CD14-positive monocyte (primary cell): ENCODE measurements at regions not wholly inside any gene's neighbourhood (a gene's known extent, or its start where the extent isn't known, plus 50 kb on each side); places are given as distances from the start of the nearest gene placed in this dataset.

Experiments
- DNase-seq, 3 donors: peaks; one replicate each; pipeline ENCODE4 v3.0.0-alpha.2; 2011 to 2022
- H2AFZ ChIP-seq: 2 replicates; pipeline ENCODE4 v1.6.0; 2012; ENCODE audit warnings: mild to moderate bottlenecking, low read depth, low read length, inconsistent platforms; ENCODE audit not compliant: insufficient read depth, poor library complexity, severe bottlenecking
- H3K27ac ChIP-seq, 2 donors: 1 replicate in 1 of 2; 2 replicates in 1 of 2; pipeline ENCODE4 v1.5.1; 2012 to 2013; ENCODE audit warnings: low read length in 2 of 2, control low read depth in 1 of 2, inconsistent platforms in 1 of 2, low read depth in 1 of 2, mild to moderate bottlenecking in 1 of 2
- H3K27me3 ChIP-seq, 2 donors: one replicate each; pipeline versions ENCODE4 v1.6.0 to v1.6.1; 2011 to 2013; ENCODE audit warnings: low read length in 2 of 2; ENCODE audit not compliant: control insufficient read depth in 2 of 2, insufficient read depth in 2 of 2
- H3K36me3 ChIP-seq, 2 donors: replicated peaks in 1 of 2; 1 replicate in 1 of 2; 2 replicates in 1 of 2; pipeline versions ENCODE4 v1.5.1 to v1.6.1; 2012 to 2013; ENCODE audit warnings: low read length in 2 of 2, control low read depth in 1 of 2, inconsistent platforms in 1 of 2, mild to moderate bottlenecking in 1 of 2; ENCODE audit not compliant: insufficient read depth in 2 of 2, control insufficient read depth in 1 of 2
- H3K4me1 ChIP-seq, 2 donors: 1 replicate in 1 of 2; 2 replicates in 1 of 2; pipeline versions ENCODE4 v1.5.1 to v1.6.1; 2012 to 2013; ENCODE audit warnings: low read length in 2 of 2, control low read depth in 1 of 2, inconsistent platforms in 1 of 2, mild to moderate bottlenecking in 1 of 2, moderate library complexity in 1 of 2; ENCODE audit not compliant: insufficient read depth in 2 of 2, control insufficient read depth in 1 of 2
- H3K4me2 ChIP-seq: replicated peaks from 2 replicates; pipeline ENCODE3; 2012; ENCODE audit warnings: low read length, moderate library complexity, mild to moderate bottlenecking; ENCODE audit not compliant: poor library complexity, severe bottlenecking; ENCODE audit errors: extremely low read depth
- H3K4me3 ChIP-seq, 3 experiments: fragments of 200-600 bp in 1 of 3; sonication (generic) in 1 of 3; replicated peaks in 1 of 3; 1 replicate in 2 of 3; 2 replicates in 1 of 3; pipeline ENCODE4 v1.5.1; 2011 to 2013; ENCODE audit warnings: low read length in 3 of 3, mild to moderate bottlenecking in 3 of 3, control low read depth in 2 of 3, low read depth in 2 of 3, inconsistent platforms in 1 of 3, moderate library complexity in 1 of 3
- H3K79me2 ChIP-seq: 2 replicates; pipeline ENCODE4 v1.6.0; 2012; ENCODE audit warnings: mild to moderate bottlenecking, control low read depth, inconsistent platforms, low read length, moderate library complexity; ENCODE audit not compliant: insufficient read depth
- H3K9ac ChIP-seq: 2 replicates; pipeline ENCODE4 v1.6.0; 2017; ENCODE audit warnings: low read length, mild to moderate bottlenecking; ENCODE audit not compliant: insufficient read depth, poor library complexity, severe bottlenecking
- H3K9me3 ChIP-seq, 2 donors: replicated peaks in 1 of 2; 1 replicate in 1 of 2; 2 replicates in 1 of 2; pipeline versions ENCODE4 v1.5.1 to v1.6.1; 2012 to 2013; ENCODE audit warnings: low read length in 2 of 2, control low read depth in 1 of 2; ENCODE audit not compliant: control insufficient read depth in 1 of 2, insufficient read depth in 1 of 2
- H4K20me1 ChIP-seq: 2 replicates; pipeline ENCODE4 v1.6.0; 2012; ENCODE audit warnings: mild to moderate bottlenecking, low read length, control low read depth, moderate library complexity; ENCODE audit not compliant: insufficient read depth
- H3K27ac Mint-ChIP-seq, 7 donors: one replicate each; pipeline ENCODE4 v1.8.0; 2020; ENCODE audit warnings: mild to moderate bottlenecking in 7 of 7, mixed read lengths in 7 of 7, moderate library complexity in 6 of 7, inconsistent platforms in 2 of 7
- H3K27me3 Mint-ChIP-seq, 3 donors: one replicate each; pipeline ENCODE4 v1.8.0; 2021 to 2022; ENCODE audit warnings: low read depth in 3 of 3, mild to moderate bottlenecking in 3 of 3, mixed read lengths in 3 of 3, moderate library complexity in 3 of 3, inconsistent platforms in 1 of 3
- H3K36me3 Mint-ChIP-seq, 2 donors: one replicate each; pipeline ENCODE4 v1.8.0; 2020; ENCODE audit warnings: mixed read lengths in 2 of 2, inconsistent platforms in 1 of 2, mild to moderate bottlenecking in 1 of 2
- H3K4me1 Mint-ChIP-seq: one replicate; pipeline ENCODE4 v1.8.0; 2020; ENCODE audit warnings: mild to moderate bottlenecking, mixed read lengths
- H3K4me3 Mint-ChIP-seq, 2 donors: one replicate each; pipeline ENCODE4 v1.8.0; 2020; ENCODE audit warnings: mild to moderate bottlenecking in 2 of 2, mixed read lengths in 2 of 2, moderate library complexity in 1 of 2
- H3K9me3 Mint-ChIP-seq, 7 donors: one replicate each; pipeline ENCODE4 v1.8.0; 2020 to 2022; ENCODE audit warnings: mixed read lengths in 7 of 7, mild to moderate bottlenecking in 6 of 7, moderate library complexity in 6 of 7, inconsistent platforms in 2 of 7
- CTCF ChIP-seq: fragments of 200-600 bp; IDR thresholded peaks from one replicate; pipeline ENCODE4 v1.8.0; 2022; ENCODE audit warnings: antibody characterized with exemption, mild to moderate bottlenecking
- WGBS: methylation state at CpG from one replicate; pipeline ENCODE4 v1.1.5; 2013; ENCODE audit warnings: missing lambda C conversion rate; ENCODE audit not compliant: insufficient coverage; 5-methylcytosine and 5-hydroxymethylcytosine counted together
- intact Hi-C, 2 donors: fragments of 100-400 bp; cut with micrococcal nuclease; formaldehyde crosslinking; loops; one replicate each; pipeline versions ENCODE4 v1.15.0 to v1.15.1; 2023

GRCh38 chr4:156685308-156685707 is 286.3 kb downstream of the PDGFC start:
- Histone ChIP-seq H3K79me2 (no peaks in the 10 kb centered on the region), H3K36me3 (no peaks in the 10 kb centered on the region), H3K27me3 (no peaks in the 10 kb centered on the region), H3K4me3 (no peak overlapping the region), H3K9ac (no peak overlapping the region), H2AFZ (no peak overlapping the region), H4K20me1 (no peaks in the 10 kb centered on the region), H3K4me2 (no peak overlapping the region), H3K4me1 (no peaks in the 10 kb centered on the region), H3K9me3 (no peaks in the 10 kb centered on the region), H3K27ac (no peak overlapping the region)
- Mint-ChIP-seq H3K36me3 (no peaks in the 10 kb centered on the region), H3K9me3 (peaks cover 0 to 4% (median 0%) of the 10 kb centered on the region in 7 donors), H3K27me3 (no peaks in the 10 kb centered on the region), H3K4me3 (no peak overlapping the region), H3K4me1 (no peaks in the 10 kb centered on the region), H3K27ac (no peak overlapping the region)
- intact Hi-C loops: no loop called here
- DNase-seq: no peak
- TF ChIP-seq CTCF: no peak
- no CpG with 5 or more reads among the region's 3 CpGs for WGBS

GRCh38 chr4:156677656-156678055 is 293.9 kb downstream of the PDGFC start:
- Histone ChIP-seq H3K36me3 (no peaks in the 10 kb centered on the region), H3K9me3 (no peaks in the 10 kb centered on the region), H3K9ac (no peak overlapping the region), H3K79me2 (no peaks in the 10 kb centered on the region), H3K27ac (no peak overlapping the region), H3K4me2 (no peak overlapping the region), H3K27me3 (no peaks in the 10 kb centered on the region), H3K4me3 (no peak overlapping the region), H4K20me1 (no peaks in the 10 kb centered on the region), H2AFZ (no peak overlapping the region), H3K4me1 (no peaks in the 10 kb centered on the region)
- Mint-ChIP-seq H3K27me3 (no peaks in the 10 kb centered on the region), H3K4me1 (no peaks in the 10 kb centered on the region), H3K9me3 (peaks cover 0 to 7% (median 0%) of the 10 kb centered on the region in 7 donors), H3K4me3 (no peak overlapping the region), H3K27ac (no peak overlapping the region), H3K36me3 (no peaks in the 10 kb centered on the region)
- intact Hi-C loops: no loop called here
- no peak for TF ChIP-seq CTCF
- 77% methylated on average over 2 of the region's 4 CpGs for WGBS
- DNase-seq: no peak
